Peyer's patch (tissue), 4 donors: ENCODE measurements at regions not wholly inside any gene's neighbourhood (a gene's known extent, or its start where the extent isn't known, plus 50 kb on each side); places are given as distances from the start of the nearest gene placed in this dataset.

Source experiments
- POLR2A ChIP-seq, 2 donors: fragments of 450-650 bp; IDR thresholded peaks; one replicate each; pipeline ENCODE4 v1.5.1; 2017; ENCODE audit warnings: antibody characterized with exemption in 2 of 2, mild to moderate bottlenecking in 2 of 2, moderate library complexity in 2 of 2
- TF ChIP-seq, protein P1 (sequence below), 6 experiments: fragments of 450-650 bp in 4 of 6; fragments of 200-600 bp in 2 of 6; sonication (generic) in 1 of 6; IDR thresholded peaks; one replicate each; pipeline ENCODE4 v1.5.1; 2017 to 2019; ENCODE audit warnings: antibody characterized with exemption in 6 of 6, mild to moderate bottlenecking in 3 of 6, moderate library complexity in 1 of 6

DNA sequence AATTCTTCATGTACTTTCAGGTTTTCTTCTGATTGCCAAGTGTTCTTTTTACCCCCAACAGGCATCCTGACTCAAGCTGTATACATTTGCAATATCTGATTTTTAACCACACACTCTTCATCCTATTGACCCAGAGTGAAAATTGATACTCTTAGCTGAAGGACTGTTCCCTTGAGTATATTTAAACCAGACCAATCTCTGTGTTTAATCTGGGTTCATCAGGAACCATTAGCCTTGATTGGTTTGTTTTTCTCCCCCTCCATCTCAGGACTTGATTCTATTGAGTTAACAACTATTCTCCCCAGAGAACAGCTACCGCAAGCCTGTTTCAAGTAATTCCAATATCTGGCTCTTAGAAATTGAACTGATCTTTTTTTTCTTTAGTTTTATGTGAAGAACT, 222.3 kb upstream of the NOVA1 start:
- no peak for TF ChIP-seq POLR2A (IDR thresholded peaks at IDR 0.05)
- TF ChIP-seq, protein P1, sequence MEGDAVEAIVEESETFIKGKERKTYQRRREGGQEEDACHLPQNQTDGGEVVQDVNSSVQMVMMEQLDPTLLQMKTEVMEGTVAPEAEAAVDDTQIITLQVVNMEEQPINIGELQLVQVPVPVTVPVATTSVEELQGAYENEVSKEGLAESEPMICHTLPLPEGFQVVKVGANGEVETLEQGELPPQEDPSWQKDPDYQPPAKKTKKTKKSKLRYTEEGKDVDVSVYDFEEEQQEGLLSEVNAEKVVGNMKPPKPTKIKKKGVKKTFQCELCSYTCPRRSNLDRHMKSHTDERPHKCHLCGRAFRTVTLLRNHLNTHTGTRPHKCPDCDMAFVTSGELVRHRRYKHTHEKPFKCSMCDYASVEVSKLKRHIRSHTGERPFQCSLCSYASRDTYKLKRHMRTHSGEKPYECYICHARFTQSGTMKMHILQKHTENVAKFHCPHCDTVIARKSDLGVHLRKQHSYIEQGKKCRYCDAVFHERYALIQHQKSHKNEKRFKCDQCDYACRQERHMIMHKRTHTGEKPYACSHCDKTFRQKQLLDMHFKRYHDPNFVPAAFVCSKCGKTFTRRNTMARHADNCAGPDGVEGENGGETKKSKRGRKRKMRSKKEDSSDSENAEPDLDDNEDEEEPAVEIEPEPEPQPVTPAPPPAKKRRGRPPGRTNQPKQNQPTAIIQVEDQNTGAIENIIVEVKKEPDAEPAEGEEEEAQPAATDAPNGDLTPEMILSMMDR (IDR thresholded peaks at IDR 0.05), result no peak
